H9 (cell line): ENCODE measurements at regions not wholly inside any gene's neighbourhood (a gene's known extent, or its start where the extent isn't known, plus 50 kb on each side); places are given as distances from the start of the nearest gene placed in this dataset.

Experiments
- DNase-seq: peaks from one replicate; pipeline ENCODE4 v3.0.0-alpha.2; 2017
- H2AFZ ChIP-seq: one replicate; pipeline ENCODE4 v1.6.1; 2013; ENCODE audit warnings: mild to moderate bottlenecking, low read length, control low read depth, moderate library complexity
- H2AK5ac ChIP-seq: 2 replicates; pipeline ENCODE4 v1.6.1; 2013; ENCODE audit warnings: low read length, control low read depth, mixed read lengths; ENCODE audit not compliant: insufficient read length
- H2BK120ac ChIP-seq: one replicate; pipeline ENCODE4 v1.6.1; 2013; ENCODE audit warnings: low read depth, mild to moderate bottlenecking, low read length, control low read depth, inconsistent platforms; ENCODE audit not compliant: poor library complexity, severe bottlenecking
- H2BK12ac ChIP-seq: 2 replicates; pipeline ENCODE4 v1.6.1; 2013; ENCODE audit warnings: low read length, control low read depth, mixed read lengths, low read depth; ENCODE audit not compliant: insufficient read length
- H2BK15ac ChIP-seq: 2 replicates; pipeline ENCODE4 v1.6.1; 2013; ENCODE audit warnings: low read depth, low read length, control low read depth
- H2BK20ac ChIP-seq: one replicate; pipeline ENCODE4 v1.6.1; 2013; ENCODE audit warnings: low read depth, mild to moderate bottlenecking, low read length, control low read depth, inconsistent platforms; ENCODE audit not compliant: poor library complexity, severe bottlenecking
- H2BK5ac ChIP-seq: 2 replicates; pipeline ENCODE4 v1.6.1; 2013; ENCODE audit warnings: low read length, control low read depth, mixed read lengths; ENCODE audit not compliant: insufficient read length
- H3K14ac ChIP-seq: 2 replicates; pipeline ENCODE4 v1.6.1; 2013; ENCODE audit warnings: low read length, control low read depth; ENCODE audit not compliant: insufficient read depth
- H3K18ac ChIP-seq: 2 replicates; pipeline ENCODE4 v1.6.1; 2013; ENCODE audit warnings: low read depth, mild to moderate bottlenecking, mixed read lengths, low read length, control low read depth; ENCODE audit not compliant: insufficient read length
- H3K23ac ChIP-seq: 2 replicates; pipeline ENCODE4 v1.6.1; 2013; ENCODE audit warnings: low read length, control low read depth, mixed read lengths, low read depth; ENCODE audit not compliant: insufficient read length
- H3K23me2 ChIP-seq: 2 replicates; pipeline ENCODE4 v1.6.1; 2013; ENCODE audit warnings: low read depth, mild to moderate bottlenecking, mixed read lengths, low read length, control low read depth; ENCODE audit not compliant: insufficient read length, poor library complexity, severe bottlenecking
- H3K27ac ChIP-seq: 2 replicates; pipeline ENCODE4 v1.5.1; 2013; ENCODE audit warnings: low read length, control low read depth, mixed read lengths, low read depth; ENCODE audit not compliant: insufficient read length
- H3K27me3 ChIP-seq: 2 replicates; pipeline ENCODE4 v1.6.1; 2013; ENCODE audit warnings: low read length, control low read depth, inconsistent platforms; ENCODE audit not compliant: insufficient read depth
- H3K4ac ChIP-seq: 2 replicates; pipeline ENCODE4 v1.6.1; 2013; ENCODE audit warnings: low read depth, mild to moderate bottlenecking, control low read depth, inconsistent platforms, low read length, moderate library complexity
- H3K4me1 ChIP-seq: 2 replicates; pipeline ENCODE4 v1.6.1; 2013; ENCODE audit warnings: low read length, control low read depth, inconsistent platforms; ENCODE audit not compliant: insufficient read depth
- H3K4me2 ChIP-seq: 2 replicates; pipeline ENCODE4 v1.6.1; 2013; ENCODE audit warnings: low read length, control low read depth, mixed read lengths; ENCODE audit not compliant: insufficient read length, insufficient read depth
- H3K56ac ChIP-seq: 2 replicates; pipeline ENCODE4 v1.6.1; 2013; ENCODE audit warnings: low read depth, mild to moderate bottlenecking, mixed read lengths, low read length, control low read depth; ENCODE audit not compliant: insufficient read length
- H3K79me1 ChIP-seq: 2 replicates; pipeline ENCODE4 v1.6.1; 2013; ENCODE audit warnings: low read depth, mild to moderate bottlenecking, moderate library complexity, low read length, control low read depth, inconsistent platforms; ENCODE audit not compliant: insufficient read depth, poor library complexity, severe bottlenecking
- H3K79me2 ChIP-seq: 2 replicates; pipeline ENCODE4 v1.6.1; 2013; ENCODE audit warnings: low read length, control low read depth, inconsistent platforms; ENCODE audit not compliant: insufficient read depth
- H3K9ac ChIP-seq: 2 replicates; pipeline ENCODE4 v1.6.1; 2013; ENCODE audit warnings: low read length, control low read depth, mixed read lengths; ENCODE audit not compliant: insufficient read length; ENCODE audit errors: extremely low read depth
- H3K9me3 ChIP-seq: one replicate; pipeline ENCODE4 v1.6.1; 2013; ENCODE audit warnings: low read depth, low read length, inconsistent platforms; ENCODE audit not compliant: control insufficient read depth
- H3T11ph ChIP-seq: one replicate; pipeline ENCODE4 v1.6.1; 2013; ENCODE audit warnings: mild to moderate bottlenecking, low read length, control low read depth, inconsistent platforms
- H4K20me1 ChIP-seq: one replicate; pipeline ENCODE4 v1.6.1; 2013; ENCODE audit not compliant: control insufficient read depth, insufficient read length, insufficient read depth
- H4K5ac ChIP-seq: 2 replicates; pipeline ENCODE4 v1.6.1; 2013; ENCODE audit warnings: low read depth, mild to moderate bottlenecking, mixed read lengths, low read length, control low read depth; ENCODE audit not compliant: insufficient read length
- H4K8ac ChIP-seq: replicated peaks from 2 replicates; pipeline ENCODE4 v1.6.1; 2013; ENCODE audit warnings: low read length, control low read depth, mixed read lengths, low read depth; ENCODE audit not compliant: insufficient read length
- H4K91ac ChIP-seq: 2 replicates; pipeline ENCODE4 v1.6.1; 2013; ENCODE audit warnings: low read depth, mild to moderate bottlenecking, moderate library complexity, mixed read lengths, low read length, control low read depth; ENCODE audit not compliant: insufficient read length
- H3K27ac Mint-ChIP-seq, 3 experiments: 2 replicates in 2 of 3; 3 replicates in 1 of 3; pipeline ENCODE4 v1.8.0; 2020 to 2021; ENCODE audit warnings: mixed read lengths in 3 of 3, mild to moderate bottlenecking in 1 of 3, moderate library complexity in 1 of 3
- H3K27me3 Mint-ChIP-seq: 2 replicates; pipeline ENCODE4 v1.8.0; 2021; ENCODE audit warnings: low read depth, mild to moderate bottlenecking, moderate library complexity, mixed read lengths
- H3K36me3 Mint-ChIP-seq, 3 experiments: 2 replicates in 2 of 3; 3 replicates in 1 of 3; pipeline ENCODE4 v1.8.0; 2020 to 2021; ENCODE audit warnings: low read depth in 3 of 3, mixed read lengths in 3 of 3; ENCODE audit not compliant: insufficient read depth in 1 of 3
- H3K4me1 Mint-ChIP-seq, 2 experiments: 2 replicates each; pipeline ENCODE4 v1.8.0; 2020; ENCODE audit warnings: mixed read lengths in 2 of 2
- H3K4me3 Mint-ChIP-seq, 2 experiments: 2 replicates in 1 of 2; 3 replicates in 1 of 2; pipeline ENCODE4 v1.8.0; 2020 to 2021; ENCODE audit warnings: mild to moderate bottlenecking in 2 of 2, mixed read lengths in 2 of 2, moderate library complexity in 1 of 2
- H3K9me3 Mint-ChIP-seq, 2 experiments: 2 replicates in 1 of 2; 3 replicates in 1 of 2; pipeline ENCODE4 v1.8.0; 2020; ENCODE audit warnings: mild to moderate bottlenecking in 2 of 2, mixed read lengths in 2 of 2, moderate library complexity in 1 of 2
- CTCF ChIP-seq: fragments of 200-600 bp; sonication (generic); conservative IDR thresholded peaks from 3 replicates; pipeline ENCODE4 v1.8.0; 2021; ENCODE audit warnings: antibody characterized with exemption, mild to moderate bottlenecking
- WGBS: extraction: QIAGEN DNeasy Blood & Tissue Kit; methylation state at CpG from one replicate; pipeline ENCODE4 v1.1.7; 2013; ENCODE audit warnings: missing lambda C conversion rate, low lambda C conversion rate, mixed read lengths; ENCODE audit not compliant: insufficient read length; ENCODE audit errors: extremely low coverage; 5-methylcytosine and 5-hydroxymethylcytosine counted together

- Mint-ChIP-seq H3K27me3 (no peaks in the 10 kb centered on the region), H3K27ac (no peak overlapping the region), H3K9me3 (no peaks in the 10 kb centered on the region), H3K4me3 (no peak overlapping the region), H3K4me1 (peaks cover 3% of the 10 kb centered on the region in 2 experiments; a peak in 2 of 4 replicates), H3K36me3 (peaks cover 0 to 3% (median 3%) of the 10 kb centered on the region in 3 experiments; a peak in 2 of 7 replicates)
- H2BK20ac ChIP-seq: no peak overlapping the region
- no peak overlapping the region for H3K23ac ChIP-seq
- no peak overlapping the region for H4K91ac ChIP-seq
- no peak overlapping the region for H4K5ac ChIP-seq
- H3K27ac ChIP-seq: no peak overlapping the region
- no peak overlapping the region for H2AK5ac ChIP-seq
- no peak overlapping the region for H2BK12ac ChIP-seq
- H2BK5ac ChIP-seq: no peak overlapping the region
- H4K20me1 ChIP-seq: no peaks in the 10 kb centered on the region
- H3K18ac ChIP-seq: no peak overlapping the region
- H3K14ac ChIP-seq: no peak overlapping the region
- H3K79me2 ChIP-seq: no peaks in the 10 kb centered on the region
- H3K4me1 ChIP-seq: no peaks in the 10 kb centered on the region
- H4K8ac ChIP-seq: no peak overlapping the region
- no peak overlapping the region for H3K4me2 ChIP-seq
- no peaks in the 10 kb centered on the region for H3K27me3 ChIP-seq
- H3K9me3 ChIP-seq: no peaks in the 10 kb centered on the region
- H3K56ac ChIP-seq: no peak overlapping the region
- no peak for TF ChIP-seq CTCF
- no peak overlapping the region for H3K9ac ChIP-seq
- no peaks in the 10 kb centered on the region for H3K23me2 ChIP-seq
- no CpG with 5 or more reads among the region's 1 CpG for WGBS
- no peak for DNase-seq
- no peak overlapping the region for H2BK120ac ChIP-seq
- H3K4ac ChIP-seq: no peak overlapping the region
- no peaks in the 10 kb centered on the region for H3K79me1 ChIP-seq
- H2AFZ ChIP-seq: no peak overlapping the region
- H3T11ph ChIP-seq: no peak overlapping the region
- H2BK15ac ChIP-seq: no peak overlapping the region
Observed at GRCh38 chr4:123035239-123035638, 112.8 kb upstream of the NUDT6 start.
